IMR-90 (cell line): ENCODE measurements at regions not wholly inside any gene's neighbourhood (a gene's known extent, or its start where the extent isn't known, plus 50 kb on each side); places are given as distances from the start of the nearest gene placed in this dataset.

Experiments used
- ATAC-seq: fragments of 200-7000 bp; cut with Tn5 transposase; 2 replicates; pipeline ENCODE4 v1.9.1; 2020; ENCODE audit warnings: low read depth, mild to moderate bottlenecking, moderate library complexity
- BruUV-seq: library from RNA; stranded (reverse); fragments of 400-500 nt; replicated peaks from 2 replicates; lab custom pipeline; 2021; lab: Mats Ljungman, UMichigan
- CTCF ChIA-PET: fragments of 300-600 bp; formaldehyde crosslinking; extraction: SDS; loops from one replicate; lab custom pipeline; 2021; ENCODE audit warnings: antibody characterized with exemption; lab: Yijun Ruan, JAX
- POLR2A ChIA-PET: fragments of 300-600 bp; sonication (Branson Sonifier 250); formaldehyde crosslinking; loops from one replicate; lab custom pipeline; 2022; ENCODE audit warnings: antibody characterized with exemption; ENCODE audit not compliant: unreplicated experiment; lab: Charles Lee
- DNase-seq: peaks from one replicate; pipeline ENCODE4 v3.0.0; 2013
- H2AFZ ChIP-seq: replicated peaks from 2 replicates; pipeline ENCODE3; 2013; ENCODE audit warnings: low read length, mild to moderate bottlenecking; ENCODE audit not compliant: poor library complexity
- H2AK5ac ChIP-seq: 2 replicates; pipeline ENCODE4 v1.6.1; 2013; ENCODE audit warnings: low read depth, low read length, inconsistent platforms
- H2AK9ac ChIP-seq: replicated peaks from 2 replicates; pipeline ENCODE3; 2013; ENCODE audit warnings: mild to moderate bottlenecking, low read depth, low read length, moderate library complexity; ENCODE audit not compliant: poor library complexity
- H2BK120ac ChIP-seq: 2 replicates; pipeline ENCODE4 v1.6.1; 2013; ENCODE audit warnings: low read depth, low read length, inconsistent platforms
- H2BK15ac ChIP-seq: 3 replicates; pipeline ENCODE4 v1.6.1; 2013; ENCODE audit warnings: low read depth, low read length, inconsistent platforms
- H2BK20ac ChIP-seq: 2 replicates; pipeline ENCODE4 v1.6.1; 2013; ENCODE audit warnings: low read depth, mild to moderate bottlenecking, inconsistent platforms, low read length, moderate library complexity
- H2BK5ac ChIP-seq: 2 replicates; pipeline ENCODE4 v1.6.1; 2013; ENCODE audit warnings: mild to moderate bottlenecking, low read depth, low read length, inconsistent platforms; ENCODE audit not compliant: poor library complexity, severe bottlenecking
- H3K14ac ChIP-seq: replicated peaks from 2 replicates; pipeline ENCODE4 v1.6.1; 2013; ENCODE audit warnings: low read depth, low read length, inconsistent platforms
- H3K18ac ChIP-seq: 2 replicates; pipeline ENCODE4 v1.6.1; 2013; ENCODE audit warnings: low read depth, low read length, control low read depth
- H3K23ac ChIP-seq: 2 replicates; pipeline ENCODE4 v1.6.1; 2013; ENCODE audit warnings: low read depth, low read length, inconsistent platforms
- H3K27ac ChIP-seq: 2 replicates; pipeline ENCODE4 v1.5.1; 2013; ENCODE audit warnings: mild to moderate bottlenecking, control low read depth, low read length; ENCODE audit not compliant: insufficient read depth
- H3K27me3 ChIP-seq: 2 replicates; pipeline ENCODE4 v1.6.1; 2013; ENCODE audit warnings: low read length; ENCODE audit not compliant: control insufficient read depth, insufficient read depth
- H3K36me3 ChIP-seq: 2 replicates; pipeline ENCODE4 v1.6.1; 2013; ENCODE audit warnings: low read length, mixed read lengths; ENCODE audit not compliant: control insufficient read depth, insufficient read depth
- H3K4ac ChIP-seq: 2 replicates; pipeline ENCODE4 v1.6.1; 2013; ENCODE audit warnings: low read depth, low read length, inconsistent platforms
- H3K4me1 ChIP-seq: 2 replicates; pipeline ENCODE4 v1.6.1; 2013; ENCODE audit warnings: low read length, mixed read lengths; ENCODE audit not compliant: control insufficient read depth, insufficient read depth
- H3K4me2 ChIP-seq: 2 replicates; pipeline ENCODE4 v1.6.1; 2013; ENCODE audit warnings: low read depth, mild to moderate bottlenecking, control low read depth, low read length, moderate library complexity
- H3K4me3 ChIP-seq: 2 replicates; pipeline ENCODE4 v1.5.1; 2013; ENCODE audit warnings: low read depth, mild to moderate bottlenecking, control low read depth, low read length, moderate library complexity; ENCODE audit not compliant: insufficient read depth
- H3K56ac ChIP-seq: 2 replicates; pipeline ENCODE4 v1.6.1; 2013; ENCODE audit warnings: low read length, inconsistent platforms; ENCODE audit not compliant: insufficient read depth; ENCODE audit errors: extremely low read depth
- H3K79me1 ChIP-seq, 2 experiments: 2 replicates each; pipeline ENCODE4 v1.6.1; 2013; ENCODE audit warnings: low read length in 2 of 2, inconsistent platforms in 1 of 2, low read depth in 1 of 2
- H3K9ac ChIP-seq: 2 replicates; pipeline ENCODE4 v1.6.1; 2013; ENCODE audit warnings: low read depth, low read length, control low read depth
- H3K9me1 ChIP-seq: 2 replicates; pipeline ENCODE4 v1.6.1; 2013; ENCODE audit warnings: low read length, inconsistent platforms; ENCODE audit not compliant: insufficient read depth
- H3K9me3 ChIP-seq: 2 replicates; pipeline ENCODE4 v1.6.1; 2013; ENCODE audit warnings: low read length; ENCODE audit not compliant: control insufficient read depth, insufficient read depth
- H4K20me1 ChIP-seq: 2 replicates; pipeline ENCODE4 v1.6.1; 2013; ENCODE audit warnings: low read length, inconsistent platforms; ENCODE audit not compliant: insufficient read depth
- H4K5ac ChIP-seq: 2 replicates; pipeline ENCODE4 v1.6.1; 2013; ENCODE audit warnings: mild to moderate bottlenecking, low read depth, low read length, control low read depth
- H4K8ac ChIP-seq, 2 experiments: 2 replicates each; pipeline ENCODE4 v1.6.1; 2013; ENCODE audit warnings: low read depth in 2 of 2, low read length in 2 of 2, control low read depth in 1 of 2, inconsistent platforms in 1 of 2
- H4K91ac ChIP-seq: 2 replicates; pipeline ENCODE4 v1.6.1; 2013; ENCODE audit warnings: low read depth, low read length, inconsistent platforms; ENCODE audit not compliant: insufficient read depth
- BHLHE40 ChIP-seq: fragments of 150-350 bp; IDR thresholded peaks from 2 replicates; pipeline ENCODE4 v1.6.1; 2016; ENCODE audit warnings: mild to moderate bottlenecking, low read depth, low read length
- CEBPB ChIP-seq: IDR thresholded peaks from 2 replicates; pipeline ENCODE4 v1.6.1; 2012; ENCODE audit warnings: low read depth, low read length, improper control_type of control experiment
- CHD1 ChIP-seq: IDR thresholded peaks from 2 replicates; pipeline ENCODE4 v1.6.1; 2012; ENCODE audit warnings: low read depth, low read length, improper control_type of control experiment
- CTCF ChIP-seq: conservative IDR thresholded peaks from 2 replicates; pipeline ENCODE4 v1.5.1; 2012; ENCODE audit warnings: mild to moderate bottlenecking, low read depth, low read length, improper control_type of control experiment
- ELK1 ChIP-seq: fragments of 150-350 bp; IDR thresholded peaks from 2 replicates; pipeline ENCODE4 v1.6.1; 2016; ENCODE audit warnings: low read depth, mild to moderate bottlenecking, low read length, moderate library complexity, borderline replicate concordance
- FOS ChIP-seq: fragments of 150-350 bp; IDR thresholded peaks from 2 replicates; pipeline ENCODE4 v1.6.1; 2016; ENCODE audit warnings: low read depth, low read length
- MAFK ChIP-seq: IDR thresholded peaks from 2 replicates; pipeline ENCODE4 v1.6.1; 2012; ENCODE audit warnings: low read depth, low read length, improper control_type of control experiment
- MAZ ChIP-seq: IDR thresholded peaks from 2 replicates; pipeline ENCODE4 v1.6.1; 2012; ENCODE audit warnings: low read depth, mild to moderate bottlenecking, low read length, improper control_type of control experiment, moderate library complexity, borderline replicate concordance
- MXI1 ChIP-seq: IDR thresholded peaks from 2 replicates; pipeline ENCODE4 v1.6.1; 2012; ENCODE audit warnings: low read depth, mild to moderate bottlenecking, low read length, moderate library complexity, borderline replicate concordance
- NFE2L2 ChIP-seq: fragments of 150-350 bp; IDR thresholded peaks from 2 replicates; pipeline ENCODE4 v1.6.1; 2016; ENCODE audit warnings: low read depth, mild to moderate bottlenecking, low read length
- POLR2A ChIP-seq: IDR thresholded peaks from 2 replicates; pipeline ENCODE4 v1.6.1; 2012; ENCODE audit warnings: mild to moderate bottlenecking, low read depth, low read length
- RAD21 ChIP-seq: IDR thresholded peaks from 2 replicates; pipeline ENCODE4 v1.6.1; 2012; ENCODE audit warnings: low read length, improper control_type of control experiment
- RCOR1 ChIP-seq: IDR thresholded peaks from 2 replicates; pipeline ENCODE4 v1.6.1; 2012; ENCODE audit warnings: mild to moderate bottlenecking, low read length, improper control_type of control experiment; ENCODE audit not compliant: insufficient replicate concordance
- RFX5 ChIP-seq: IDR thresholded peaks from 2 replicates; pipeline ENCODE4 v1.8.0; 2012; ENCODE audit warnings: low read depth, mild to moderate bottlenecking, low read length, moderate library complexity
- SMC3 ChIP-seq: fragments of 150-350 bp; IDR thresholded peaks from 2 replicates; pipeline ENCODE4 v1.6.1; 2016; ENCODE audit warnings: low read depth, mild to moderate bottlenecking, antibody characterized with exemption, low read length, moderate library complexity
- USF2 ChIP-seq: fragments of 150-350 bp; IDR thresholded peaks from 2 replicates; pipeline ENCODE4 v1.6.1; 2017; ENCODE audit warnings: mild to moderate bottlenecking, antibody characterized with exemption, low read length, low read depth
- WGBS, 2 experiments: methylation state at CpG; one replicate each; pipeline versions ENCODE4 v1.1.5 to v1.1.7; 2013; ENCODE audit warnings: missing lambda C conversion rate in 2 of 2; ENCODE audit not compliant: insufficient read length in 1 of 2; ENCODE audit errors: extremely low coverage in 2 of 2; 5-methylcytosine and 5-hydroxymethylcytosine counted together
- dilution Hi-C: fragments of 300-500 bp; cut with HindIII; formaldehyde crosslinking; loops from one replicate; pipeline ENCODE4 v1.14.3; 2018; ENCODE audit warnings: low sequenced_read_pairs; ENCODE audit not compliant: unreplicated experiment
- in situ Hi-C: fragments of 300-500 bp; cut with MboI; formaldehyde crosslinking; loops from 3 replicates; pipeline ENCODE4 v1.14.3; 2019; ENCODE audit warnings: low sequenced_read_pairs, inconsistent platforms, mixed read lengths
- intact Hi-C: fragments of 100-400 bp; cut with micrococcal nuclease; formaldehyde crosslinking; loops from 2 replicates; pipeline ENCODE4 v1.10.0; 2022

- no peak overlapping the region for H2BK20ac ChIP-seq
- H2BK5ac ChIP-seq, result no peak overlapping the region
- dilution Hi-C loops, result no loop called here
- H2AFZ ChIP-seq, result no peak overlapping the region
- in situ Hi-C loops, result no loop called here
- H3K9ac ChIP-seq, result no peak overlapping the region
- H3K4me3 ChIP-seq, result no peak overlapping the region
- no TSS peak for BruUV-seq
- no peak overlapping the region for H3K4ac ChIP-seq
- H3K14ac ChIP-seq, result no peak overlapping the region
- no peaks in the 10 kb centered on the region for H3K36me3 ChIP-seq
- no peak overlapping the region for H3K4me2 ChIP-seq
- no peak overlapping the region for H3K27ac ChIP-seq
- no peak overlapping the region for H3K56ac ChIP-seq
- H4K8ac ChIP-seq, result no peak overlapping the region
- no peak overlapping the region for H2BK15ac ChIP-seq
- H4K91ac ChIP-seq, result no peak overlapping the region
- DNase-seq, result no peak
- no peak overlapping the region for H3K23ac ChIP-seq
- H3K4me1 ChIP-seq, result no peaks in the 10 kb centered on the region
- CTCF ChIA-PET, result no interaction called here
- TF ChIP-seq RCOR1, result no peak
- no peak for TF ChIP-seq ELK1
- TF ChIP-seq CHD1, result no peak
- TF ChIP-seq CEBPB, result no peak
- TF ChIP-seq FOS, result no peak
- no peak for TF ChIP-seq NFE2L2
- no peak for TF ChIP-seq RAD21
- no peak for TF ChIP-seq USF2
- no peak for TF ChIP-seq RFX5
- TF ChIP-seq SMC3, result no peak
- TF ChIP-seq MAZ, result no peak
- no peak for TF ChIP-seq MAFK
- no peak for TF ChIP-seq BHLHE40
- no peak for TF ChIP-seq CTCF
- TF ChIP-seq MXI1, result no peak
- TF ChIP-seq POLR2A, result no peak
- H3K27me3 ChIP-seq, result peaks cover 7% of the 10 kb centered on the region; the same call in 1 of the 2 replicates
- no peaks in the 10 kb centered on the region; the same call in 1 of the 2 replicates for H3K9me3 ChIP-seq
- H2BK120ac ChIP-seq, result no peak overlapping the region
- H4K5ac ChIP-seq, result no peak overlapping the region
- intact Hi-C loops, result no loop called here
- H3K18ac ChIP-seq, result no peak overlapping the region
- POLR2A ChIA-PET, result no interaction called here
- WGBS, 2 experiments, result no CpG with 5 or more reads among the region's 3 CpGs
- H2AK5ac ChIP-seq, result no peak overlapping the region
- no peaks in the 10 kb centered on the region for H3K79me1 ChIP-seq
- ATAC-seq, result no peak
- no peaks in the 10 kb centered on the region for H3K9me1 ChIP-seq
- no peaks in the 10 kb centered on the region for H4K20me1 ChIP-seq
- no peak overlapping the region for H2AK9ac ChIP-seq
Observed at GRCh38 chr10:113402602-113403001, 150.3 kb upstream of the HABP2 start.
